K562 (cell line): ENCODE measurements at regions not wholly inside any gene's neighbourhood (a gene's known extent, or its start where the extent isn't known, plus 50 kb on each side); places are given as distances from the start of the nearest gene placed in this dataset.

Experiments
- ATAC-seq: fragments of 200-7000 bp; cut with Tn5 transposase; 3 replicates; pipeline ENCODE4 v1.9.1; 2020; ENCODE audit warnings: moderate library complexity
- BruUV-seq: library from RNA; stranded (reverse); fragments of 400-500 nt; replicated peaks from 2 replicates; lab custom pipeline; 2021; lab: Mats Ljungman, UMichigan
- CTCF ChIA-PET: fragments of 300-600 bp; formaldehyde crosslinking; extraction: SDS; loops from one replicate; lab custom pipeline; 2021; ENCODE audit warnings: low intra/inter-chr PET ratio; lab: Yijun Ruan, JAX
- POLR2A ChIA-PET: fragments of 300-600, 350-650 bp; sonication (Branson Sonifier 250); formaldehyde crosslinking; extraction: SDS; loops from one replicate; lab custom pipeline; 2021; ENCODE audit warnings: antibody characterized with exemption, inconsistent platforms; lab: Yijun Ruan, JAX
- DNase-seq, 4 experiments: peaks; one replicate each; pipeline versions ENCODE4 v3.0.0 to v3.0.0-alpha.2; 2011 to 2018; ENCODE audit warnings: low spot score in 3 of 4, mixed read lengths in 3 of 4; ENCODE audit errors: extremely low read depth in 1 of 4
- FAIRE-seq: peaks from 2 replicates; lab custom pipeline; 2011; peaks lifted over from hg19 to GRCh38; lab: Jason Lieb, UNC
- H2AFZ ChIP-seq: 2 replicates; pipeline ENCODE4 v1.6.0; 2011; ENCODE audit warnings: low read depth, low read length, control low read depth, inconsistent platforms
- H3K27ac ChIP-seq: fragments of 200-600 bp; 3 replicates; pipeline ENCODE4 v1.8.0; 2011; ENCODE audit warnings: low read depth, mild to moderate bottlenecking, control low read depth, inconsistent platforms, low read length, moderate library complexity, mixed read lengths; ENCODE audit errors: extremely low read depth
- H3K27me3 ChIP-seq, 2 experiments: fragments of 300-600 bp in 1 of 2; 2 replicates in 1 of 2; 3 replicates in 1 of 2; pipeline versions ENCODE4 v1.6.0 to v1.8.0; 2011; ENCODE audit warnings: inconsistent platforms in 2 of 2, low read length in 2 of 2, mild to moderate bottlenecking in 1 of 2, mixed read lengths in 1 of 2, moderate library complexity in 1 of 2; ENCODE audit not compliant: control insufficient read depth in 2 of 2, insufficient read depth in 2 of 2
- H3K36me3 ChIP-seq: fragments of 300-600 bp; 3 replicates; pipeline ENCODE4 v1.8.0; 2011; ENCODE audit warnings: mild to moderate bottlenecking, low read length, inconsistent platforms; ENCODE audit not compliant: control insufficient read depth, insufficient read depth
- H3K4me1 ChIP-seq, 2 experiments: fragments of 200-600 bp in 1 of 2; replicated peaks in 1 of 2; 2 replicates in 1 of 2; 3 replicates in 1 of 2; pipeline versions ENCODE4 v1.5.1 to v1.8.0; 2011; ENCODE audit warnings: inconsistent platforms in 2 of 2, low read length in 2 of 2, mild to moderate bottlenecking in 1 of 2, mixed read lengths in 1 of 2, moderate library complexity in 1 of 2; ENCODE audit not compliant: control insufficient read depth in 2 of 2, insufficient read depth in 2 of 2
- H3K4me2 ChIP-seq: 2 replicates; pipeline ENCODE4 v1.6.1; 2011; ENCODE audit warnings: low read length, control low read depth, inconsistent platforms, mixed read lengths; ENCODE audit not compliant: insufficient read depth
- H3K4me3 ChIP-seq: fragments of 200-600 bp; sonication (generic), shearing (Covaris generic); 2 replicates; pipeline ENCODE4 v1.5.1; 2016; ENCODE audit warnings: control low read depth, inconsistent platforms
- H3K79me2 ChIP-seq: fragments of 200-600 bp; 3 replicates; pipeline ENCODE4 v1.8.0; 2011; ENCODE audit warnings: low read length, inconsistent platforms; ENCODE audit not compliant: control insufficient read depth, insufficient read depth
- H3K9ac ChIP-seq, 2 experiments: 2 replicates each; pipeline versions ENCODE4 v1.6.0 to v1.6.1; 2011; ENCODE audit warnings: low read depth in 2 of 2, low read length in 2 of 2, control low read depth in 1 of 2, inconsistent platforms in 1 of 2, mild to moderate bottlenecking in 1 of 2, mixed read lengths in 1 of 2; ENCODE audit not compliant: insufficient read depth in 1 of 2
- H3K9me1 ChIP-seq: one replicate; pipeline ENCODE4 v1.6.0; 2011; ENCODE audit warnings: inconsistent platforms, mild to moderate bottlenecking, low read length, moderate library complexity; ENCODE audit not compliant: control insufficient read depth, insufficient read depth
- H3K9me3 ChIP-seq: replicated peaks from 2 replicates; pipeline ENCODE4 v1.5.1; 2011; ENCODE audit warnings: low read depth, low read length, inconsistent platforms; ENCODE audit not compliant: control insufficient read depth, insufficient read depth
- H4K20me1 ChIP-seq: replicated peaks from 2 replicates; pipeline ENCODE4 v1.6.1; 2011; ENCODE audit warnings: low read length, inconsistent platforms, mixed read lengths; ENCODE audit not compliant: control insufficient read depth, insufficient read depth
- CAMTA2 ChIP-seq: fragments of 250-450 bp; sonication (Bioruptor Pico); conservative IDR thresholded peaks from 2 replicates; pipeline ENCODE4 v1.5.1; 2022
- CBFA2T3 ChIP-seq: fragments of 450-650 bp; IDR thresholded peaks from 2 replicates; pipeline ENCODE4 v1.6.1; 2017
- E2F5 ChIP-seq: sonication (generic); formaldehyde crosslinking; IDR thresholded peaks from 2 replicates; pipeline ENCODE4 v1.8.0; 2022; ENCODE audit warnings: mild to moderate bottlenecking, missing genetic modification reagents
- ELK1 ChIP-seq: sonication (generic); formaldehyde crosslinking; IDR thresholded peaks from 2 replicates; pipeline ENCODE4 v1.8.1; 2022; ENCODE audit warnings: missing genetic modification reagents
- HNRNPK ChIP-seq: fragments of 200-400 bp; formaldehyde crosslinking; IDR thresholded peaks from one replicate; pipeline ENCODE4 v1.6.1; 2018; ENCODE audit warnings: mild to moderate bottlenecking, low read depth, low read length; ENCODE audit not compliant: poor library complexity, severe bottlenecking
- MTA3 ChIP-seq: fragments of 450-650 bp; formaldehyde crosslinking; IDR thresholded peaks from 2 replicates; pipeline ENCODE4 v1.6.1; 2017; ENCODE audit warnings: mild to moderate bottlenecking, borderline replicate concordance
- NR0B1 ChIP-seq: fragments of 450-650 bp; IDR thresholded peaks from one replicate; pipeline ENCODE4 v1.6.1; 2018; ENCODE audit warnings: mild to moderate bottlenecking, moderate library complexity; ENCODE audit not compliant: partially characterized antibody
- PURB ChIP-seq: sonication (generic); formaldehyde crosslinking; IDR thresholded peaks from 2 replicates; pipeline ENCODE4 v1.9.0; 2021; ENCODE audit warnings: low read depth, mild to moderate bottlenecking, missing genetic modification reagents
- RBM39 ChIP-seq: fragments of 200-400 bp; formaldehyde crosslinking; optimal IDR thresholded peaks from 2 replicates; pipeline ENCODE3; 2018; ENCODE audit warnings: low read depth, low read length
- TCF3 ChIP-seq: sonication (generic); formaldehyde crosslinking; IDR thresholded peaks from 2 replicates; pipeline ENCODE4 v1.4.0; 2020; ENCODE audit warnings: mild to moderate bottlenecking, missing genetic modification reagents
- TCF7 ChIP-seq: sonication (generic); IDR thresholded peaks from 2 replicates; pipeline ENCODE4 v1.6.1; 2016; ENCODE audit warnings: antibody characterized with exemption, borderline replicate concordance
- ZNF436 ChIP-seq: fragments of 250-450, 450-650 bp; sonication (Bioruptor Pico); formaldehyde crosslinking; IDR thresholded peaks from 2 replicates; pipeline ENCODE4 v1.7.0; 2020; ENCODE audit warnings: mild to moderate bottlenecking
- ZNF609 ChIP-seq: sonication (generic); formaldehyde crosslinking; IDR thresholded peaks from 2 replicates; pipeline ENCODE4 v1.8.1; 2023; ENCODE audit warnings: missing genetic modification reagents, mild to moderate bottlenecking, borderline replicate concordance
- ZNF76 ChIP-seq: fragments of 250-450 bp; sonication (Bioruptor Pico); IDR thresholded peaks from 2 replicates; pipeline ENCODE4 v1.4.0; 2020; ENCODE audit warnings: mild to moderate bottlenecking, moderate library complexity, borderline replicate concordance
- WGBS: fragments of 100-300 bp; shearing (Covaris generic); methylation state at CpG from one replicate; pipeline ENCODE4 v1.1.6; 2016; ENCODE audit warnings: low coverage, mixed read lengths; ENCODE audit not compliant: insufficient coverage; ENCODE audit errors: missing lambda C conversion rate; 5-methylcytosine and 5-hydroxymethylcytosine counted together
- in situ Hi-C: fragments of 300-500 bp; cut with MboI; formaldehyde crosslinking; loops from 4 replicates; pipeline ENCODE4 v1.15.0; 2018; ENCODE audit warnings: inconsistent platforms, mixed read lengths
- intact Hi-C: fragments of 100-400 bp; cut with micrococcal nuclease; formaldehyde crosslinking; loops from 2 replicates; pipeline ENCODE4 v1.14.2; 2022

GRCh38 chr9:26758655-26759054 lies 133.9 kb downstream of the CAAP1 start (continued):
- TF ChIP-seq PURB (CRISPR knock-in tag) (no peak), CAMTA2 (CRISPR knock-in tag) (no peak), RBM39 (no peak), TCF3 (CRISPR knock-in tag) (no peak)

GRCh38 chr9:26756881-26757280 lies 135.7 kb downstream of the CAAP1 start:
- Histone ChIP-seq H2AFZ (no peak overlapping the region), H3K27me3 (no peaks in the 10 kb centered on the region), H3K4me2 (no peak overlapping the region), H4K20me1 (no peaks in the 10 kb centered on the region), H3K9ac (no peak overlapping the region), H3K4me1 (no peaks in the 10 kb centered on the region), H3K4me3 (no peak overlapping the region), H3K36me3 (no peaks in the 10 kb centered on the region), H3K27ac (no peak overlapping the region), H3K9me1 (no peaks in the 10 kb centered on the region), H3K9me3 (no peaks in the 10 kb centered on the region), H3K79me2 (no peaks in the 10 kb centered on the region)
- DNase-seq = no peak
- CTCF ChIA-PET = no interaction called here
- no peak for ATAC-seq
- in situ Hi-C loops (no loop called here), intact Hi-C loops (no loop called here)
- POLR2A ChIA-PET = no interaction called here
- no TSS peak for BruUV-seq
- 40% methylated on average over 1 of the region's 2 CpGs for WGBS
- FAIRE-seq = no peak
- TF ChIP-seq MTA3 = no peak
- no peak for TF ChIP-seq ZNF76
- no peak for TF ChIP-seq ELK1 (CRISPR knock-in tag)
- no peak for TF ChIP-seq CBFA2T3
- no peak for TF ChIP-seq HNRNPK
- TF ChIP-seq ZNF436 (CRISPR knock-in tag) = no peak
- no peak for TF ChIP-seq NR0B1
- no peak for TF ChIP-seq E2F5 (CRISPR knock-in tag)
- TF ChIP-seq TCF7 = no peak
- no peak for TF ChIP-seq ZNF609 (CRISPR knock-in tag)
